NT2/D1 (cell line): ENCODE measurements at regions not wholly inside any gene's neighbourhood (a gene's known extent, or its start where the extent isn't known, plus 50 kb on each side); places are given as distances from the start of the nearest gene placed in this dataset.

Experiments used
- YY1 ChIP-seq: IDR thresholded peaks from 2 replicates; pipeline ENCODE4 v1.6.1; 2011; ENCODE audit not compliant: insufficient read length, insufficient read depth
- ZNF274 ChIP-seq: IDR thresholded peaks from 2 replicates; pipeline ENCODE4 v1.6.1; 2011; ENCODE audit warnings: mild to moderate bottlenecking, low read depth, low read length

- TF ChIP-seq ZNF274 (no peak), YY1 (no peak)
Measured at GRCh38 chr15:93583968-93584367, 495.0 kb upstream of the RGMA start.
